ENCODE measurements at regions not wholly inside any gene's neighbourhood (a gene's known extent, or its start where the extent isn't known, plus 50 kb on each side); places are given as distances from the start of the nearest gene placed in this dataset.

DNA sequence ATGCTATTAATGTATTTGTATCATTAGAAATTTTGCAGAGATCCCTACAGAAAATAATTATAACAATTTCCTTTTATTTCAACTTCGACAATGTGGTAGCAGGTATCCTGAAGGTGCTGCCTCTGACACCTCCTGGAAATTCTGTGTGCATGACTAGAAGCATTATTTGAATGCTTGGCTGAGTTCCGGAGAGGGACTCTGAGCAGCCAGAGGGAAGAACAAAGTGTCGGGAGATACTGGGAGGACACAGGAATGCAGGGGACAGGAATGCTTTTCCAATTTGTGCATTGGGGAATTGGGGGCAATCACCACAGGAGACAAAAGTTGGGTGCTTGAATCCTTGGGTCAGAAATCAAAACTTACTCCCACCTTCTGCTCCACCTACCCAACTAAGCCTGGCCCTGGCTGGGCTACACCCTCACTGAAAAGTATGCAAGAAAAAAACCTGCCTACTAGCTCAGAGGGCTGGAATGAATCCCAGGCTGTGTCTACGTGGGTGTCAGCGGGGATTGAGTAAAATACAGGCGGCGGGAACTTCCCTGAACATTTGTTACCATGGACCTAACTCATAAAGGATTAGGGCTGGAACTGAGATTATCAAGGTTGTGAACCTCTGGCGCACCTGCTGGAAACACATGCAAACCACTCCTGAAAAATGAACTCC lies 299.3 kb downstream of the SOX11 start:
- DNase-seq = no peak

DNA sequence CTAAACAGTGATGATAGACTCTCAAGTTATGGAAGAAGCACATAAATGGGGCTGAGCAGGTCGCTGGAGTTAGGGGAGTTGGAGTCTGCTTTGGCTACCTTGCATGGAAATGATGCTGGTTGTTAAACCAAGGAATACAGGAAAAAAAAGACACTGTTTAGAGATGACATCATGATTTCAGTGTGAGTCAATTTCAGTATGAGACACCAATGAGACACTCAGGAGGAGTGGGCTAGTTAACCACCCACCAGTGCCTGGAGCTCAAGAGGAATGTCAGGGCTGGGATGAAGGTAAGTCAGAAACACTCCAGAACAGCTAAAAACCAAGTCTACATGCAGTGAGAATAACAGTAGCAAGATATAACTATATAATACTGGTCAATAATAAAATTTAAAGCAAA lies 303.6 kb downstream of the SOX11 start:
- no peak for DNase-seq

DNA sequence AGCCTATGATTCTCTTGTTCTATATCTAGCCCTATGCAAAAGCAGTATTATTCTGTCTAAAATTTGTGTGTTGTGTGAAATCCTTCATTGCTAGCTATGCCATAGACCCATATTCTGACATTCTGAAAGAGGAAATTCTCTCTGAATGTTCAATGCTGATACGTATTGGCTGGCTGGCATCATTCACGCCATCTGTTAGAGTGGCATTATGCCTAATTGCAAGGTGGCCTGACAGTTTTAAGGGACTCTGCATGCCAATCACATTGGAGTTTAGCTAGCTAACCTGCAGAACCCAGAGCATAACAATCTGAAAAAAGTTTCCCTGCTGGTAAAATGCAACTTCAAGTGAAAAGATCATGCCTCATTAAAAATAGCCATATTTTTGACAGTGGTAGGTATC lies 316.0 kb downstream of the SOX11 start:
- DNase-seq = no peak

DNA sequence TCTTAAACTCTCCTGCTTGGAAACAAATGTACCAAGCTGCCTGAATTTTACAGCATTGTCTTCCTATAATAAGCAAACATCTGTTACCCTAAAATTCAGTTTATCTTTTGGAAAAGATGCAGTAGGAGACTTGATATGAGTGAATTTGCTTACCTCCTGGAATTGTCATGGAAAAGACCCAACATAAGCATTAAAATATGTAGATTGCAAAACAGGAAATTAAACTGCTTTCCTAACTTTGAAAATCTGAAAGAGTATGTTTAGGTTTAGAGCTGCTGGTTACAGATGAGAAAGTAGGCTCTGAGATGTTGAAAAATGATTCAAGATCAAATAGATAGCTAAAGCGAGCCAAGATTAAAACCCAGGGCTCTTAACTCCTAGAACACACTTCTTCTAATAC lies 316.5 kb downstream of the SOX11 start:
- no peak for DNase-seq

DNA sequence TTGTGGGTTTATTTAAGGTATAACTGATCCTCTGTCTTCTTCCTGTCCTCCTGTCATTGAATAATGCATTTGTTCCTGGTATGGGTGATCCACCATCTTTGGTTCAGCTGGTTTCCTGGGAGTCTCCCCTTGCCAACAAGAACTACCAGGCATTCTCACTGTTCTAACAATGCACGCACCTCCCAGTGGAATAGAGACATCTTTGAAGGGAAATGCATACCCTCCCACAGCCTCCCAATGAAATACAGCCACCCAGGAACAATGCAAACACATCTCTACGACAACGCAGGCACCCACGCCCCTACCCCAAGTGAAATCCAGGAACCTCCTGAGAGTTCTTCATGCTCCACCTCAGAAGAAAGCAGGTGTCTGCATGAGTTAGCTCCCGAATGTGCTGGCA lies 318.0 kb downstream of the SOX11 start:
- no peak for DNase-seq

DNA sequence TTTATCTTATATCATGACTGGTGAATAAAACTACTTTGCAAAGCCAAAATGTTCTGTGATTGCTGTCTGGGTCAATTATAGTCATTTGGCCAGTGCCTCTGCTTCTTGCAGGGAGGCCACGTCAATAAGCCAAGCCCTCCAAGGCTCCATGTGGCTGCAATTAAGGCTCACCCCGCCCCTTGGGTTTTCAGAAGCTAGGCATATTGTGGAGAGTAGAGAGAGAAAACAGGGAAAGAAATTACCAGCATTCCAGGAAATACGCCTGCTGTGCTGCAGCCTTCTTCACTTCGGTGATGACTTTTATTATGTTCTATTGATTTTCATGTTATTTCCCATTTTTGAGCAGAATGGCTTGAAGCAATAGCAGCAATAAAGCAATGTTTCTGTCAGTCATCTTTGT lies 319.7 kb downstream of the SOX11 start:
- no peak for DNase-seq

DNA sequence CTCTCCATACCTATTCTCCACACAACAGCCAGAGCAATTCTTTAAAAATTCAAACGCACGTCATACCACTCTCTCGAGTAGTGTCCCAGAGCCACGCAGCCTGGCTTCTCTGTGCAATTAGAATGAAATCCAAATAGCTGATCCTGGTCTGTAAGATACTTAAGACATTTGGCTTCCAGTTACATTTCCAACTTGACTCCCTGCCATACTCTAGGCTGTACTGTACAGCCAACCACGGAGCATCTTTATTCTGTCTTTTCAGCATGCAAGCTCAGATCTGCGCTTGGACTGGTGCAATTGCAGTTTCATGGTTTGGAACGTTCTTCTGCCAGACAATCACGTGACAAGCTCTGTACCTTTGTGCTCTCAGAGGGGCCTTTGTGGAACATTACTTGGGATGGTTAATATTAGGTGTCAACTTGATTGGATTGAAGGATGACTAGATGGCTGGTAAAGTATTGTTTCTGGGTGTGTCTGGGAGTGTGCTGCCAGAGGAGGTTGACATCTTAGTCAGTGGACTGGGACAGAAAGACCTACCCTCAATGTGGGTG lies 325.6 kb downstream of the SOX11 start:
- no peak for DNase-seq

DNA sequence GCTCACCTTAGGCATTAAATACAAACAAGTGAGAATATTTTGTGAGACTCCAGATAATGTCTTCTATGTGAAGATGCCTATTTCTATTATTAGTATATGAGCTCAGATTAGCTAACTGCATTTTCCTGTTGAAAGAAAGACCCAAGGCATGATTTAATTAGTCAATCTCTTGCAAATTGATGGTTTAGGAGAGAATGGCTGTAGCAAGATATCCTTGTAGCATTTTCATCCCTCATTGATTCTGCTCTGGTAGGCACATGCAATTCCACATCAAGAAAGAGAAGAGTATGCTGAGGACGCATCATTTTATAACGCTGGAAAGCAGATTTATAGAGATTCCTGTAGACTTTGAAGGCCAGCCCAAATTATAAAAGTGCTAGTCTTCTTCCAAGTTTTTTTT lies 332.0 kb downstream of the SOX11 start:
- no peak for DNase-seq

DNA sequence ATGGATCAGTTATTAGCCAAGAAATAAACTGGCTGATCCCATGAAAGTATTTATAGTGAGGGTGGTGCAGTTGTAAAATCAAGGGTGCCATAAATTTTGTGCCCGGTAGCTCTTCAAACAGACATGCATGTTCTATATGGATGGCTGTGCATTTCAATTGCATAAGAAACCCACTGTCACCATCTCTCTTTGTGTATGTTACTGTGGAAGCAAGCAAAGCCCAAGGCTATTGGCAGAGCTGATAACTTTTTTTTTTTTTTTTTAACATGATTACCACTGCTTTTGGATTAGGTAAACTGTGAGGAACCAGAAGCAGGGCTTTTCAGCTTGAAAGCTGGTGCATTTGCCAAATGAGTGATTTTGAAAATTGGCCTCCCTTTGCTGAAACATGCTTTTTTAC lies 332.6 kb downstream of the SOX11 start:
- no peak for DNase-seq

DNA sequence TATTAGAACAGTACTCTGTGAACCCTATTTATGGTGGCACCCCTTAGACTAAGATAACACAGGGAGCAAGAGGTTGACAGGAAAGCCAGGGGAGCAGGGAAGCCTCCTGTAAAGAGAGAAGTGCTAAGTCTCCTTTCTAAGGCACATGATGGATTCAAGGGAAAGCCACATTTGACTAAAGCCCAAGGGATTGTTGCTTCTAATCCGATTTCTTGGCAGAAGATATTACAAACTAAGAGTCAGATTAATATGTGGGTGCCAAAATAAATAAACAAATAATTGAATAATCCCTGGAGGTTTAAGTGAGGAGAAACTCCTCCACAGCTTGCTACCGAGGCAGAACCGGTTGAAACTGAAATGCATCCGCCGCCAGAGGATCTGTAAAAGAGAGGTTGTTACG lies 333.2 kb downstream of the SOX11 start:
- no peak for DNase-seq

DNA sequence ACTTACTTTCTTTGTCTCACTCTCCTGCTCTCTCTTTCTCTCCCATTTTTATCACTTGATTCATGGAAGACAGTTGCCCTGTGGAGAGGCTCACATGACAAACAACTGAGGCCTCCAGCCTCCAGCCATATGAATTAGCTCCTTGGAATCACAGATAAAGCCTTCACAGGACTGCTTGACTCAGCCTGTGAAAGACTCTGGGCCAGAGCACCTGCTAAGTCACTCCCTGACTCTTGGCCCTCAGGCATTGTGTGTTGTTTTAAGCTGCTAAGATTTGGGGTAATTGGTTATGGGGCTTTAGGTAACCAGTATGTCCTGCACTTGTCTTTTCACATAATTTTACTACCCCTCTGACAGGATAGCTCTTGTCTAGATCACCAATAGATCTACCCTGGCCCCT lies 334.9 kb downstream of the SOX11 start:
- no peak for DNase-seq

DNA sequence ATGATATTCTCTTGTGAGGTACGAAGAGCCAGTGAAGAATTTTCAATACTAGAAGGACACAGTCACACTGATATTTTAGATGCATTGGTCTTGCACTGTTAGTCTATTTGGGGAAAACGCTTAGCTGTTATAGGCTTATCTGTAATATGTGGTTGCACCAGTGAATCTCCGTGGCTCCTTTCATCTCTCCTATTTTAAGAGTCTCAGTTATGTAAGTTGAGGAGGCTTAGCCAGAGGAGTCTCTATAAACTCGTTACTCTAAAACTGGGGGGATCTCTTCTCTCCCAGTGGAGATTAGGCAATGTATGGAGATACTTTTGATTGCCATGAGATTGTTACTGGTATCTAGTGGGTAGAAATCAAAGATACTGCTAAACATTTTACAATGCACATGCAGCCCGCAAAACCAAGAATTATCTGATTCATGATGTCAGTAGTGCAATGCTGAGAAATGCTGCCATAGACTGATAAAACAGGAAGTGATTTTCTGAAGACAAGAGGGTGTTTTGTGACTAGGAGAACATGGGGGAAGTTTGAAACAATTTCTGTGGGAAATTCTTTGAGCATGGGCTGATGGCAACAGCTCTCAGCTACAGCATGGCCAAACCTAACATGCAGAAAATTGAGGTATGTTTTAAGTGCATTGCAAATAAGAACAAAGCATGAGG lies 339.1 kb downstream of the SOX11 start:
- DNase-seq = no peak

DNA sequence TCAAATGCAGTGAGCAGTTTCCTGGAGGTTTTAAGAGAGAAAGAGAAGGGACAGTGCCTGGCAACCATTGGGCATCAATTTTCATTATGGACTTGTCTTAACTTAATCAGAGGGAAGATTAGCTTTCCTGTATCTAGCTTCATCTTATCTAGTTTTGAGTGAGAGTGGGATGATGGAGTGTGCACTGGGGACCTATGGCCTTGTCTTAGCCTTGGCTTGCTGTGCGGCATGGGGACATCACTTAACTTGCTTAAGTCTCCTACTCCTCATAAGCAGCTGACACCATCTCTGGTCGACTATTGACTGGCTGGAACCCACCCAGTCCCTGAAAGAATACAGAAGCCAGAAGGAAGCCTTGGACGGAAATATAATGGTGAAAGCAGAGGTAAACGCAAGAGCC lies 344.0 kb downstream of the SOX11 start:
- DNase-seq = no peak

DNA sequence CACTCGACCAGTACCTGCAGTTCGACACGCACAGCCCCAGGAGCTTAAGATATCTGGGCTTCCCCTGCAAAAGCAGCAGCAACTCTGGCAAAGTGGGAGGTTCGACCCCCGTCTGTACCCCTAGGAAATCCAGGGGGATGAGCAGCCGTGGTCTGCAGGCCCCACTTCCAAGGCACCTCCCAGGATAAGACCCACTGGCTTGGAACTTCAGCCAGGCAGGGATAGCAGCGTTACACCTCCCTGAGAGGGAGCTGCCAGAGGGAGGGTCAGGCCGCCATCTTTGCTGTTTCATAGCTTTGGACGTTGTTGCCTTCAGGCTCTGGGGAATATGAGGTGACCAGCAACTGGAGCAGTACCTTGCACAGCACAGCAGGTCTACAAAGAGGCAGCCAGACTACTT lies 351.1 kb downstream of the SOX11 start:
- no peak for DNase-seq

DNA sequence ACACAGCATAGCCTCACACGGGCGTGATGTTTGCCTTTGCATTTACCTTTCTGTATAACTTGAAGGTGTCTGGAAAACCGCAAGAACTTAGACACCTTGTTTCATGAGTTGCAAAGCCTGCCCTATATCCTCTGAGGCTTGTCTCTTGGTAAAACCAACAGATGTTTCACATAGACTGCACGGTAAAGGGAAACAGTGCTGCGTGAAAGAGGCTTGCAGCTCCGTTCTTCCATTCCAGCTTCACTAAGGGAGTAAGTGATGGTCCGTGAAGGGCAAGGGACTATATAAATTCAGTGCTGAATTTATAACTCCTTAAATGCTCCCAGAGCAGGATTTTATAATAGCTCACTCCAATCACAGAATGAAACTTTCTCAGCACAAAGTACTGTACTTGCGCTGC lies 360.5 kb downstream of the SOX11 start:
- no peak for DNase-seq

DNA sequence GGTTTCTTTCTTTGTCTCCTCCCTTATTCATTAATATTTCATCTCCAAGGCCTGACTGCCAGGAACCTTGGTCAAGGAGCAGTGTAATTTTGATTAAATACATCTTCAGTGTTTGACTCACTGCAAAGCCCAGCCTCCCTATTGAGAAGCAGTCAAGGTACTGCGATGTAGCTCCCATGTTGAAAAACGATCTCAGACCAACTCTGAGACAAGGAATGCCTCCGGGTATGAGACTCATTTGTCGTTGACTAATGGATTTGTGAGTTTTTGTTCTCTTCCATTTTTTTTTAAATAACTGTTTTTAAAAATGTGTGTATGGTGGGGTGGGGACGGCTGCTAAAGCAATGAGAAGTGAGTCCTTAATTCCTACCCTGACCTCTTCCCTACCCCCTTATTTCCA lies 361.6 kb downstream of the SOX11 start:
- no peak for DNase-seq

DNA sequence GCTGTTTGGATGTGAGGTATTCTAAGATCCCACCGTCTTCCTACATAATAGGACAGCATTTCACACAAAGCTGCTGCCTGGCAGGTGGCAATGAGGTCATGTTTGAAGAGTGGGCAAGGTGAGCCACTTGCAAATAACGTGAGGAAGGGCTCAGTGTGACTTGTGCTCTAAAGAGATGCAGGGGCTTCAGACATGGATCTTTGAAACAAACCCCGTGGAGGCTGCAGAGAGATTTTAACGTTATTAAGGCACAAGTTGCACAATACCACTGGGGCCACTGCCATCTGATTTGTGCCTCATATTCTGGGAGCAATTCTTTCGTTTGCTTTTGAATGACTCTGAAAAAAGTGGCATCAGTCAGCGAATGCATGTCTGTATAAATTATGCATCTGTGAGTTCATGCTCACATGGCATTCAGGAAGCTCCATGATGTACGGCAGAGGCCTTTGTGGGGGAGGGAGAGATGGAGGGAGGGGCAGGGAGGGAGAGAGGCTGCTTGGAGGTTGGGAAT lies 362.0 kb downstream of the SOX11 start:
- DNase-seq = no peak

DNA sequence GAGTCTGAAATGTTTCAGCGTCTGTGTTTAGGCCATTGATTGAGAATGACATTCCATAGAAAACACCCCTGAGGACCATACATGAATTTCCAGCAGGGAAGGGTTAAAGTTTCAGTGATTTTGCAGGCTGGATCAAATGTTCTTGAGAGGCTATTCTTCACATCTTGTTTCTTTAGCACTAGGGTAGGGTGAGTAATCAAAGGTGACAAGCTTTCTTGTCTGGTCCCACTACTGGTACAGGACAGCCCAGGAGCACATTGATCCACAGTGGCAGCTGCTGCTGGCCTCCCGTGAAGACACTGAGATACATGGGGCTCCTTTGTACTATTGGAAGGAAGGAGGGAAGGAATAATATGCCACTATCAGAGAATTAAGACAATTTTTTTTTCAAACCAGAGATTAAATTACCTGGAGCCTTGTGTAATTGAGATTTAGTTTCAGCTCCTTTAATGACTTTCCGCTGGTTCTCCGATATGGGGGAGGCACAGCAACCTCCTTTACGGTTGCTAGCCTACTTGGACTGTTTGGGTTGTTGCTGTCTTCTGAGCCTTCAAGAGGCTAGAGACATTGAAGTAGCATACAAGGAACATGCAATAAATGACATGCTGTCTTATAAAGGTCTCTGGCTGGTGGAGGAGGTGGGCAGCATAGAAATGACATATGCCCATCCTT lies 368.9 kb downstream of the SOX11 start:
- no peak for DNase-seq

DNA sequence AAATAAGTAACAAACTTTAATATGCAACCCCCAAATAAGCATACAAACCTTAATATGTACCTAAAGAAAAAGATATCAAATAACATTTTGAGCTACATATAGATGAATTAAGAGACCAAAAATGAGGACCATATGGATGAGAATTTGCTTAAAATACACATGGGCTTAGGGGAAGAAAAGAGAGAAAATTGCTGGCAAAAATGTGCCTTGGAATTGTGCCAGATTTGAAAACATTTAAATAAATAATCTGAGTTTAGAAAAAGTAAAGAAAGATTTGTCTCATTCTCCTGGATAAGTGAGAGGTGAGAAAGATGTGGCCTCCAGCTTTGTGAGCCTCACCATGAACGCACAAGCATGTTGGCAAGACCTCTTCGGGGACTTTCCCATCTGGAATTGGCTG lies 372.6 kb downstream of the SOX11 start:
- no peak for DNase-seq

DNA sequence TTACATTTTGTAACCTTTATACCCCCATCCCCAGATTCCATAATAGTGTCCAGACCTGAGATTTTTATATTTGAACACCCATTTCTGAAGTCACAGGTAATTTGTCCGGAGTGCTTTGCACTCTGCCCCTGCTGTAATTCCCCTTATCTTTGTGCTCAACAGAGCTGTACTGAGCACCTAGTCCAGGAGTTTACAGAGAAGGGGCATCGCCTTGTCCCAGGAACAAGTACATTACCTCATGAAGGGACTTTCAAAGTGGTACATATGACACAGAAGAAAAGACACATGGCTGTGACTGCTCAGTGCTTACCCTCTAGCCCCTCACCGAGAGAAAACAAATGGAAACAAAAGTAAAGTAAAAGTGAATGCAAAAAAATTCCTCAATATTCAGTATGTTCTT lies 373.5 kb downstream of the SOX11 start:
- DNase-seq = no peak

DNA sequence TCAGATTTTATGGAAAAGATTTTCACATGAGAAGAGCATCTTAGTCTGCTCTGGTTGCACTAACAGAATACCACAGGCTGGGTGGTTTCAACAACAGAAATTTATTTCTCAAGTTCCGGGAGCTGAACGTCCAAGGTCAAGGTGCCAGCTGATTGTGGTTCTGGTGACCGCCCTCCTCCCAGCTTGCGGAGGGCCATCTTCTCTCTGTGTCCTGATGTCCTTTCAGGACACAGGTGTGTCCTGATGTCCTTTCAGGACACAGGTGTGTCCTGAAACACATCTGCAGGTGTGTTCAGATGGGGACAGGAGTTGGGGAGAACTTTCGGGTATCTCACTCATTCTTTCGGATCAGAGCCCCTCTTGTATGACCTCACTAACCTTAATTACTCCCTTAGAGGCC lies 374.9 kb downstream of the SOX11 start:
- DNase-seq = no peak

DNA sequence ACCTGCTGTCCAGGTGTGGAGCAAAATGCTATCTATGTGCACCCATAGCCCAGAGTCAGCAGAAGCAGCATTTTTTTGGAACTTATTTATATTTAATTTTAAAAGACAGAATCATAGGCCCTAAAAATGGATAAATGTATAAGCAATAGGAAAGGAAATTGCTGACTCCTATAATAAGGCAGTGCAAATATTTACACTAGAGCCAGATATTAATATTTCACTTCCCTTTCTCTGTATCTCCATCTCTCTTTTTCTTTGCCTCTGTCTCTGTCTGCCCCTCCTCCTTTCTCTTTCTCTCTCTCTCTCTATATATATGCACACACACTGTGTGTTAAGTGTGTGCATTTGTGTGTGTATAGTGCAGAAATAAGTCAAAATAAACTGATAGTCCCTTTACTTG lies 375.6 kb downstream of the SOX11 start:
- DNase-seq = no peak

DNA sequence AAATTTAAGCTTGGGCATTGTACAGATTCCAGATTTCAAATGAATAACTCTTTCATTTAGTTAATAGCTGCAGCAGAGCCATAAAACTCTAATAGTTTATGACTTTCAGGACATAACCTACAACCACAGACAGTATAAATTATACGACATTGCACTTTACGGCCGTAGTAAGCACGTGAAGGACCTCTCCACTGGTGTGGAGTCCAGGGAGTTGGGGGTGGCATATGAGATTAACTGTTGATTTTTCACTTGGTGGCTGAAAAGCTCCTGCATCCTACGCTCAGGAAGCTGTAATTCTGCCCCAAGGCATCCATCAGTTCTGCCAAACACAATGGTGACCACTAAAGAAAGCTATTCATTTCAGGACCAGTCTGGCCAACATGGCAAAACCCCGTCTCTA lies 376.2 kb downstream of the SOX11 start:
- DNase-seq = no peak

DNA sequence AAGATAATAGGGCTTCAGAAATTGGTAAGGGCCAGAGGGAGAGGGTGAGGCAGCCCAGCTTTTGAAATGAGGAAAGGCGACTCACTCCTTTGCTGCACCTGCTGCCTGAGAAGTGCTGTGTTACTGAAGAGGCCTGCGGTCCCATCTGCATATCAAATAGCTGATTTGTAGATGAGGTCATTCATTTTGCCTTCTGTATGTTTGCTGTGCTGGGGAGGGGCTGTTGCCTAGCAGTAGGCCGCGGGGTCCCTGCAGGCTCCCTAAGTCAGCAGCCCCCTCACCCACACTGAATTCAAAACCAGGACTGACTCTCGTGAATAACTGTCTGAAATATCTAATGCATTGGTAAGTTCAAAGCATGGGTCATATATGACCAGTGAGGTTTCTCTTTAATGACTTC lies 377.2 kb downstream of the SOX11 start:
- no peak for DNase-seq

Measured in EL (cell line).